GM12878 (cell line): ENCODE measurements at regions not wholly inside any gene's neighbourhood (a gene's known extent, or its start where the extent isn't known, plus 50 kb on each side); places are given as distances from the start of the nearest gene placed in this dataset.
A peak's percentile ranks its signal among the peaks of the same experiment; 100 is the strongest.

ENCODE experiments used
- ATAC-seq: fragments of 200-7000 bp; cut with Tn5 transposase; 3 replicates; pipeline ENCODE4 v1.9.1; 2020; ENCODE audit warnings: mild to moderate bottlenecking, moderate library complexity
- BruUV-seq: library from RNA; stranded (reverse); fragments of 400-500 nt; replicated peaks from 2 replicates; lab custom pipeline; 2021; lab: Mats Ljungman, UMichigan
- CTCF ChIA-PET: fragments of 300-600 bp; sonication (Branson Sonifier 250); formaldehyde crosslinking; extraction: SDS; loops from one replicate; lab custom pipeline; 2021; ENCODE audit warnings: inconsistent platforms; lab: Yijun Ruan, JAX
- POLR2A ChIA-PET: fragments of 350-600 bp; formaldehyde crosslinking; extraction: SDS; loops from one replicate; lab custom pipeline; 2021; ENCODE audit warnings: inconsistent platforms; lab: Charles Lee
- RAD21 ChIA-PET: fragments of 300-600 bp; sonication (Branson Sonifier 250); formaldehyde crosslinking; loops from one replicate; lab custom pipeline; 2023; ENCODE audit warnings: antibody characterized with exemption; ENCODE audit not compliant: unreplicated experiment; lab: Charles Lee
- SMC1A ChIA-PET: fragments of 300-600 bp; sonication (Branson Sonifier 250); formaldehyde crosslinking; loops from one replicate; lab custom pipeline; 2023; ENCODE audit not compliant: unreplicated experiment, uncharacterized antibody; lab: Charles Lee
- DNase-seq: peaks from one replicate; pipeline ENCODE4 v3.0.0-alpha.2; 2011; ENCODE audit warnings: low read depth, low spot score
- FAIRE-seq: peaks from 3 replicates; lab custom pipeline; 2011; peaks lifted over from hg19 to GRCh38; lab: Jason Lieb, UNC
- H2AFZ ChIP-seq: 2 replicates; pipeline ENCODE4 v1.6.0; 2011; ENCODE audit warnings: low read depth, low read length, control low read depth; ENCODE audit not compliant: control insufficient read depth
- H3K27ac ChIP-seq: 2 replicates; pipeline ENCODE4 v1.5.1; 2011; ENCODE audit warnings: control low read depth; ENCODE audit not compliant: control insufficient read depth, insufficient read depth
- H3K27me3 ChIP-seq, 2 experiments: replicated peaks in 1 of 2; 2 replicates each; pipeline versions ENCODE4 v1.6.0 to v1.6.1; 2011; ENCODE audit warnings: low read length in 1 of 2; ENCODE audit not compliant: control insufficient read depth in 2 of 2, insufficient read depth in 2 of 2
- H3K36me3 ChIP-seq, 2 experiments: 2 replicates each; pipeline ENCODE4 v1.5.1; 2011; ENCODE audit warnings: low read length in 1 of 2; ENCODE audit not compliant: control insufficient read depth in 2 of 2, insufficient read depth in 2 of 2
- H3K4me1 ChIP-seq: 2 replicates; pipeline ENCODE4 v1.6.1; 2011; ENCODE audit warnings: mild to moderate bottlenecking, low read length, moderate library complexity, mixed read lengths; ENCODE audit not compliant: control insufficient read depth, insufficient read depth
- H3K4me2 ChIP-seq: 2 replicates; pipeline ENCODE4 v1.6.0; 2011; ENCODE audit warnings: control low read depth; ENCODE audit not compliant: control insufficient read depth, insufficient read depth
- H3K4me3 ChIP-seq: fragments of 200-600 bp; sonication (generic); 2 replicates; pipeline ENCODE4 v1.5.1; 2016
- H3K79me2 ChIP-seq: 2 replicates; pipeline ENCODE4 v1.6.0; 2011; ENCODE audit warnings: low read length; ENCODE audit not compliant: control insufficient read depth, insufficient read depth
- H3K9ac ChIP-seq: 2 replicates; pipeline ENCODE4 v1.8.0; 2011; ENCODE audit warnings: low read length, control low read depth, mixed read lengths; ENCODE audit not compliant: control insufficient read depth, insufficient read depth
- H3K9me3 ChIP-seq: replicated peaks from 3 replicates; pipeline ENCODE4 v1.5.1; 2011; ENCODE audit warnings: mild to moderate bottlenecking, low read length; ENCODE audit not compliant: control insufficient read depth, insufficient read depth
- H4K20me1 ChIP-seq: 2 replicates; pipeline ENCODE4 v1.6.0; 2011; ENCODE audit not compliant: control insufficient read depth, insufficient read depth
- ATF3 ChIP-seq: IDR thresholded peaks from 2 replicates; pipeline ENCODE4 v1.6.1; 2011; ENCODE audit warnings: low read depth, mild to moderate bottlenecking, low read length, moderate library complexity, borderline replicate concordance; ENCODE audit errors: extremely low read depth
- EZH2 ChIP-seq: IDR thresholded peaks from 2 replicates; pipeline ENCODE4 v1.6.1; 2012; ENCODE audit warnings: low read depth, mild to moderate bottlenecking, control low read depth, inconsistent platforms, low read length, borderline replicate concordance; ENCODE audit not compliant: control insufficient read depth
- IRF4 ChIP-seq: IDR thresholded peaks from 2 replicates; pipeline ENCODE4 v1.6.1; 2011; ENCODE audit warnings: low read depth, low read length
- KDM1A ChIP-seq: fragments of 200-600 bp; sonication (generic); IDR thresholded peaks from 2 replicates; pipeline ENCODE4 v1.6.1; 2016; ENCODE audit warnings: borderline replicate concordance
- NKRF ChIP-seq: fragments of 450-650 bp; conservative IDR thresholded peaks from 2 replicates; pipeline ENCODE4 v1.6.1; 2017; ENCODE audit warnings: mild to moderate bottlenecking, moderate library complexity
- PAX5 ChIP-seq: IDR thresholded peaks from 2 replicates; pipeline ENCODE4 v1.6.1; 2011; ENCODE audit warnings: low read depth, low read length, borderline replicate concordance
- RAD21 ChIP-seq: IDR thresholded peaks from 2 replicates; pipeline ENCODE4 v1.6.1; 2011; ENCODE audit warnings: mild to moderate bottlenecking, low read depth, low read length, moderate library complexity; ENCODE audit not compliant: insufficient read depth
- RAD51 ChIP-seq: fragments of 450-650 bp; IDR thresholded peaks from 2 replicates; pipeline ENCODE4 v1.6.1; 2016; ENCODE audit warnings: moderate library complexity, mild to moderate bottlenecking, inconsistent platforms
- REST ChIP-seq: IDR thresholded peaks from 2 replicates; pipeline ENCODE4 v1.6.1; 2012; ENCODE audit warnings: mild to moderate bottlenecking, low read depth, low read length
- SP1 ChIP-seq: IDR thresholded peaks from one replicate; pipeline ENCODE4 v1.6.1; 2011; ENCODE audit warnings: low read depth, low read length
- ZNF384 ChIP-seq: IDR thresholded peaks from 2 replicates; pipeline ENCODE4 v1.6.1; 2012; ENCODE audit warnings: low read depth, mild to moderate bottlenecking, low read length, improper control_type of control experiment, borderline replicate concordance
- WGBS: methylation state at CpG from one replicate; pipeline ENCODE4 v1.1.6; 2016; ENCODE audit warnings: low lambda C conversion rate; ENCODE audit not compliant: insufficient replicate concordance, insufficient coverage; ENCODE audit errors: missing lambda C conversion rate; 5-methylcytosine and 5-hydroxymethylcytosine counted together
- in situ Hi-C: fragments of 300-500 bp; cut with MboI; formaldehyde crosslinking; loops from 9 replicates; pipeline ENCODE4 v1.14.3; 2018; ENCODE audit warnings: mixed read lengths
- intact Hi-C: fragments of 100-400 bp; cut with micrococcal nuclease; formaldehyde crosslinking; loops from one replicate; pipeline ENCODE4 v1.14.2; 2022; ENCODE audit not compliant: unreplicated experiment

GRCh38 chr2:225937625-225938187 is 538.2 kb downstream of the NYAP2 start:
- H4K20me1 ChIP-seq: no peaks in the 10 kb centered on the region
- no peak overlapping the region for H3K27ac ChIP-seq
- 94% methylated on average over 1 of the region's 1 CpG for WGBS
- SMC1A ChIA-PET: no interaction called here
- BruUV-seq: no TSS peak
- POLR2A ChIA-PET: no interaction called here
- H3K27me3 ChIP-seq: no peaks in the 10 kb centered on the region
- H3K79me2 ChIP-seq: no peaks in the 10 kb centered on the region
- H3K9me3 ChIP-seq: no peaks in the 10 kb centered on the region
- intact Hi-C loops: no loop called here
- no peak overlapping the region for H3K4me3 ChIP-seq
- CTCF ChIA-PET: no interaction called here
- no peak overlapping the region for H3K4me2 ChIP-seq
- no peak overlapping the region for H2AFZ ChIP-seq
- ATAC-seq (no peak), FAIRE-seq (no peak), DNase-seq (no peak)
- no peak overlapping the region for H3K9ac ChIP-seq
- H3K4me1 ChIP-seq: no peaks in the 10 kb centered on the region
- RAD21 ChIA-PET: no interaction called here
- H3K36me3 ChIP-seq: no peaks in the 10 kb centered on the region
- in situ Hi-C loops: no loop called here
- no peak for TF ChIP-seq RAD21
- TF ChIP-seq REST: peak; percentile 68

GRCh38 chr2:225932811-225933413 is 533.4 kb downstream of the NYAP2 start:
- in situ Hi-C loops: no loop called here
- Histone ChIP-seq H3K79me2 (no peaks in the 10 kb centered on the region), H3K4me1 (no peaks in the 10 kb centered on the region), H3K36me3 (no peaks in the 10 kb centered on the region), H3K27ac (no peak overlapping the region), H3K4me3 (no peak overlapping the region), H3K9me3 (no peaks in the 10 kb centered on the region), H3K27me3 (no peaks in the 10 kb centered on the region), H4K20me1 (no peaks in the 10 kb centered on the region), H3K9ac (no peak overlapping the region), H2AFZ (no peak overlapping the region), H3K4me2 (no peak overlapping the region)
- FAIRE-seq: no peak
- no TSS peak for BruUV-seq
- WGBS: 0% methylated on average over 1 of the region's 1 CpG
- no peak for DNase-seq
- CTCF ChIA-PET: no interaction called here
- ATAC-seq: no peak
- intact Hi-C loops: no loop called here
- SMC1A ChIA-PET: interaction anchor here (1.1 kb wide), 1 partner anchor 19 kb away, joined by 3 read pairs; no protein-coding TSS in a partner anchor
- POLR2A ChIA-PET: no interaction called here
- RAD21 ChIA-PET: no interaction called here
- TF ChIP-seq PAX5: no peak
- TF ChIP-seq ATF3: no peak
- TF ChIP-seq IRF4: no peak
- no peak for TF ChIP-seq SP1
- TF ChIP-seq NKRF: no peak
- TF ChIP-seq RAD51: no peak
- no peak for TF ChIP-seq ZNF384
- no peak for TF ChIP-seq KDM1A
- no peak for TF ChIP-seq EZH2
